ENCODE measurements at regions not wholly inside any gene's neighbourhood (a gene's known extent, or its start where the extent isn't known, plus 50 kb on each side); places are given as distances from the start of the nearest gene placed in this dataset.
"Not testable (repeated sequence)": the region's sequence is repeated elsewhere in the genome, so short reads cannot be mapped to it uniquely, and the experiment has no call there.

DNA sequence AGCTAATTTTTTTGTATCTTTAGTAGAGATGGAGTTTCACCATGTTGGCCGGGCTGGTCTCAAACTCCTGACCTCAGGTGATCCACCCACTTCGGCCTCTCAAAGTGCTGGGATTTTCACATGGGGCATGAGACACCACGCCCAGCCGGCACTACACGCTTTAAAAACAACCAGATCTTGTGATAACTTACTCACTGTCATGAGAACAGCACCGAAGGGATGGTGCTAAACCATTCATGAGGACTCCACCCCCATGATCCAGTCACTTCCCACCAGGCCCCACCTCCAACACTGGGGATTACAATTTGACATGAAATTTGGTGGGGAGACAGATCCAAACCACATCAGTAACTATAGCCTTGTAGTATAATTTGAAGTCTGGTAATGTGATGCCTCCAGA is 67.4 kb upstream of the ZNF169 start:
- not testable (repeated sequence) for DNase-seq (ENCODE audit: low read depth)

DNA sequence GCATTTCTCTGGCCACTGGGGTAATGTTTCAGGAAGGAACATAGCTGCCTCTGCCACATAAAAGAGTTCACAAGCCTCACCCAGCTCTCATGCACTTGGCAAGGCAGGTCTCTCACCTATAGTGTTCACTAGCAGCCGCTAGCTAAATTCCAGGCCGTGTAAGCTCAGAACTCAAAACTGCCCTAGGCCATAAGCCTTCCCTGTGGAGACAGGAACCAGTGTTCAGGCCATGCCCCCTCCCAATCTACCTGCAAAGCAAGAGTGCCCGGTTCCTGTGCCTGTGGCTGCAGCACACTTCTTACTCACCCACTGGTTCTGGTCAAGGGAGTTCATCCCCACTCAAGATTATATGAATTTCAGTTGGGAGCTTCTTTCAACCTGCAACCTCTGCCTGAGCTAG is 60.7 kb upstream of the ZNF169 start:
- no peak for DNase-seq (ENCODE audit: low read depth)

DNA sequence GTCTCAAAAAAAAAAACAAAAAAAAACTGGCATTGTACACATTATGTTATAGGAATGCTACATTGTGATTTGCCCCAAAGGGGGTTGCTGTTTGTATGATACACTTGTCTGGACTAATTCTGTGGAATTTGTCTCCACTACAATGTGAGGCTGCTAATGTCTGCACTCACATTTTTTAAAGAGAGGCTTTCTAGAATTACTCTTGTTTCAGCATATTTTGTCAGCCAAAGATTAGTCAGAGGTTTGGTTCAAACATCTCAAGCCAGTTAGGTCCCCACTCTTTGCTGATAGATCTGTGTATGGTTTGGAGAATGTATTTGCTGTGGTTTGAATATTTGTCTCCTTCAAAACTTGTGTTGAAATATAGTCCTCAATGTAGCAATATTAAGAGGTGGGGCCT is 59.3 kb upstream of the ZNF169 start:
- no peak for DNase-seq (ENCODE audit: low read depth)

DNA sequence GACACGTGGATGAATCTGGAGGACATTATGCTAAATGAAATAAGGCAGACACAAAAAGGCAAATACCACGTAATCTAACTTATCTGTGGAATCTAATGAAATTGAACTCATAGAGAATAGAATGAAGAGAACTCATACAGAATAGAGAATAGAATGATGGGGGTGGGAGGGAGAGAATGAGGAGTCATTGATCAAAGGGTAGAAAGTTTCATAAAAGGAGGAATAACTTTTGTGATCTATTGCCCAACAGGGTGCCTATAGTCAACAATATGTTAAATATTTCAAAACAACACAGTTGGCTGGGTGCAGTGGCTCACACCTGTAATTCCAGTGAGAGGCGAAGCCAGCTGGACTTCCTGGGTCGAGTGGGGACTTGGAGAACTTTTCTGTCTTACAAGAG is 54.9 kb upstream of the ZNF169 start:
- no peak for DNase-seq (ENCODE audit: low read depth)

DNA sequence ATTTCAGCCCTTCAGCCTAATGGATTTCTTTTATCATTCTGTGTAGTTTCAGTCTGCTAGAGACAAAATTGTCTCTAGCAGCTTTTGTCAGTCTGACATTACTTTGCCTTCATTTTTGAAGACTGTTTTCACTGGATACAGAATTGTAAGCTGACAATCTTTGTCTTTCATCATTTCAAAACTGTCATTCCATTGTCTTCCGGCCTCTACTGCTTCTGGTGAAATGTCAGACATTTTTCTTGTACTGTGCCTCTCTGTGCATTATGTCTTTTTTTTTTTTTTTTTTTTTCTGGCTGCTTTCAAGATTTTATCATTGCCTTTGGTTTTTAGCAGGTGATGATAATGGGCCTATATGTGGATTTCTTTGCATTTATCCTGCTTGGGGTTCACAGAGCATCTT is 51.3 kb upstream of the ZNF169 start:
- DNase-seq (ENCODE audit: low read depth), result no peak
